Nephron progenitor cell (in vitro differentiated cells): ENCODE measurements at regions not wholly inside any gene's neighbourhood (a gene's known extent, or its start where the extent isn't known, plus 50 kb on each side); places are given as distances from the start of the nearest gene placed in this dataset.

Source experiments
- DNase-seq: peaks from one replicate; pipeline ENCODE4 v3.0.0; 2021
- H3K27ac Mint-ChIP-seq: 2 replicates; pipeline ENCODE4 v1.8.0; 2021; ENCODE audit warnings: mild to moderate bottlenecking, moderate library complexity, mixed read lengths
- H3K27me3 Mint-ChIP-seq: 2 replicates; pipeline ENCODE4 v1.8.0; 2021; ENCODE audit warnings: mild to moderate bottlenecking, low read depth, mixed read lengths; ENCODE audit not compliant: poor library complexity
- H3K36me3 Mint-ChIP-seq: 2 replicates; pipeline ENCODE4 v1.8.0; 2021; ENCODE audit warnings: low read depth, mixed read lengths
- H3K4me1 Mint-ChIP-seq: 2 replicates; pipeline ENCODE4 v1.8.0; 2021; ENCODE audit warnings: mixed read lengths
- H3K4me3 Mint-ChIP-seq: 2 replicates; pipeline ENCODE4 v1.8.0; 2021; ENCODE audit warnings: mild to moderate bottlenecking, moderate library complexity, mixed read lengths
- H3K9me3 Mint-ChIP-seq: 2 replicates; pipeline ENCODE4 v1.8.0; 2021; ENCODE audit warnings: mild to moderate bottlenecking, moderate library complexity, mixed read lengths
- TF ChIP-seq, protein P1 (sequence below): fragments of 200-600 bp; sonication (generic); IDR thresholded peaks from 2 replicates; pipeline ENCODE4 v1.5.0; 2021; ENCODE audit warnings: antibody characterized with exemption

DNA sequence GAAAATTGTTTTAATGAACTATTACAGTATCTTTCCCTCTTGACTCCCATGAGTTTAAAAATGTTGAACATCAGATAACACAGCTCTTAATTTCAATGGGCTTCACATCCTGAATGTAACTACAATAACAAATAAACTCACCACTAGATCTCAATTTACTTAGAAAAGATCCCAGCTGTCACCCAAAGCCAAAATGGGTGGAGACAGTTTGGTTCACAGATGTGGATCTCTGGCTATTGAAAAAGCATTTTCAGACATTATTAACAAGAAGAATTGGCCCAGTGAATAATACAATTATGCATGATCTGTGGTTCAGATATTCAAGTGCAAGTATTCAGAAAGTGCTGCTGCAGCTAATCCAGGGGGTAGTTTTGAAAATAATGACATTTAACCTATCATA lies 184.7 kb upstream of the RALGAPA2 start:
- Mint-ChIP-seq H3K4me3 (no peak overlapping the region), H3K27me3 (peaks cover 3% of the 10 kb centered on the region), H3K4me1 (peaks cover 47% of the 10 kb centered on the region), H3K36me3 (peaks cover 5% of the 10 kb centered on the region), H3K27ac (no peak overlapping the region), H3K9me3 (peaks cover 16% of the 10 kb centered on the region)
- TF ChIP-seq, protein P1, sequence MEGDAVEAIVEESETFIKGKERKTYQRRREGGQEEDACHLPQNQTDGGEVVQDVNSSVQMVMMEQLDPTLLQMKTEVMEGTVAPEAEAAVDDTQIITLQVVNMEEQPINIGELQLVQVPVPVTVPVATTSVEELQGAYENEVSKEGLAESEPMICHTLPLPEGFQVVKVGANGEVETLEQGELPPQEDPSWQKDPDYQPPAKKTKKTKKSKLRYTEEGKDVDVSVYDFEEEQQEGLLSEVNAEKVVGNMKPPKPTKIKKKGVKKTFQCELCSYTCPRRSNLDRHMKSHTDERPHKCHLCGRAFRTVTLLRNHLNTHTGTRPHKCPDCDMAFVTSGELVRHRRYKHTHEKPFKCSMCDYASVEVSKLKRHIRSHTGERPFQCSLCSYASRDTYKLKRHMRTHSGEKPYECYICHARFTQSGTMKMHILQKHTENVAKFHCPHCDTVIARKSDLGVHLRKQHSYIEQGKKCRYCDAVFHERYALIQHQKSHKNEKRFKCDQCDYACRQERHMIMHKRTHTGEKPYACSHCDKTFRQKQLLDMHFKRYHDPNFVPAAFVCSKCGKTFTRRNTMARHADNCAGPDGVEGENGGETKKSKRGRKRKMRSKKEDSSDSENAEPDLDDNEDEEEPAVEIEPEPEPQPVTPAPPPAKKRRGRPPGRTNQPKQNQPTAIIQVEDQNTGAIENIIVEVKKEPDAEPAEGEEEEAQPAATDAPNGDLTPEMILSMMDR: no peak
- no peak for DNase-seq

DNA sequence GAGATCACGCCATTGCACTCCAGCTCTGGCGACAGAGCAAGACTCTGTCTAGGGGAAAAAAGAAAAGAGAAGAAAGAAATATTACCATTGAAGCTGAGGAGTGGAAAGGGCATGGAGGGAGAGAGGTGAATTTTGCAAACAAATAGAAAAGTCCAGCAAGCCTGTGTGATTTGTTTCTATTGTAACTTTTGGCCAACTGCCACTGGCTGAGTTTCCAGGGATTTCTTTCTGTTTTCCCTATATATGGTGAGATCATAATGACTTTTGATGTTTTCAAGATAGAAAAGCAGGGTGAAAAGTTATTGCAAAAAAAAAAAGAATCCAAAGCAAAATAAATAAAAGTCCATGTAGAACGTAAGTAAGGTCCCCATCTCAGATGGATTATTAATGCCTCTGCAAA lies 184.2 kb upstream of the RALGAPA2 start:
- TF ChIP-seq, protein P1: no peak
- peaks cover 2% of the 10 kb centered on the region for H3K36me3 Mint-ChIP-seq
- no peak for DNase-seq
- peaks cover 3% of the 10 kb centered on the region for H3K27me3 Mint-ChIP-seq
- H3K9me3 Mint-ChIP-seq: peaks cover 11% of the 10 kb centered on the region
- no peak overlapping the region for H3K4me3 Mint-ChIP-seq
- H3K4me1 Mint-ChIP-seq: peaks cover 52% of the 10 kb centered on the region
- no peak overlapping the region for H3K27ac Mint-ChIP-seq

DNA sequence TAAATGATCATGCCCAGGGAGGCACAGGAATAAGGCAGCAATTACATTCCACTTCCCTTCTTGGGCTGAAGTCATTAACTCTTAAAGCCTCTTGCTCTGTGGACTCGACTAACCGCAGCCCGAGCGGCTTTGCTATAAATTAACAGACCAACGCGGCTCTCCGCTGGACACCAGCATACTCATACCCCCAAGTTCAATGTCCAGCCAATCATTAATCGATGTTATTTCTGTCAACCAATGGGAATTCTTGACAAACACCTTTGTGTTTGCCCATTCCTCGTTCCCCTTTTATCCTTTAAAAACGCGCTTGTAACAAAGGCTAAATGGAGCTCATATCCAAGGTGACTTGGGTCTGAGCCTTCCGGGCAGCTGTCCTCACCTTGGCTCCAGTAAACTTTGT lies 183.1 kb upstream of the RALGAPA2 start:
- TF ChIP-seq, protein P1: no peak
- peaks cover 59% of the 10 kb centered on the region for H3K4me1 Mint-ChIP-seq

DNA sequence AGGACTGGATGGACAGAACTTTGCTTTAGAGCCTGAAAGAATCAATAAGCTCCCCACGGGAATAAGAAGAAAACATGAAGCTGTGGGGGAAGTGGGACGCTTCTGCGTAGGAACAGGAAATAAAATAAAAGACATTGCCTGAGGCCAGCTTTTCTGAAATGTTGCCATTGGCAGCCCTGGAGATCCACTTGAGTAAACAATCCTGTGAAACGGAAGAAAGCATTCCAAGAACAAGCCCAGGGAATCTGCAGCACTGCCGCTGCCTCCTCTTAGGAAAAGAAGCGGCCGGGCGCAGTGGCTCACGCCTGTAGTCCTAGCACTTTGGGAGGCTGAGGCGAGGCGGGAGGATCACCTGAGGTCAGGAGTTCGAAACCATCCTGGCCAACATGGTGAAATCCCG lies 182.3 kb upstream of the RALGAPA2 start:
- Mint-ChIP-seq H3K4me1 (peaks cover 59% of the 10 kb centered on the region), H3K27ac (peak overlapping the region; percentile 71), H3K36me3 (no peaks in the 10 kb centered on the region), H3K4me3 (no peak overlapping the region), H3K27me3 (no peaks in the 10 kb centered on the region), H3K9me3 (peaks cover 9% of the 10 kb centered on the region)
- TF ChIP-seq, protein P1: no peak
- no peak for DNase-seq

More for the DNA sequence above, 183.1 kb upstream of the RALGAPA2 start:
- Mint-ChIP-seq H3K27ac (peak overlapping the region; percentile 42), H3K9me3 (peaks cover 9% of the 10 kb centered on the region), H3K4me3 (no peak overlapping the region), H3K36me3 (no peaks in the 10 kb centered on the region), H3K27me3 (no peaks in the 10 kb centered on the region)
- DNase-seq: no peak

DNA sequence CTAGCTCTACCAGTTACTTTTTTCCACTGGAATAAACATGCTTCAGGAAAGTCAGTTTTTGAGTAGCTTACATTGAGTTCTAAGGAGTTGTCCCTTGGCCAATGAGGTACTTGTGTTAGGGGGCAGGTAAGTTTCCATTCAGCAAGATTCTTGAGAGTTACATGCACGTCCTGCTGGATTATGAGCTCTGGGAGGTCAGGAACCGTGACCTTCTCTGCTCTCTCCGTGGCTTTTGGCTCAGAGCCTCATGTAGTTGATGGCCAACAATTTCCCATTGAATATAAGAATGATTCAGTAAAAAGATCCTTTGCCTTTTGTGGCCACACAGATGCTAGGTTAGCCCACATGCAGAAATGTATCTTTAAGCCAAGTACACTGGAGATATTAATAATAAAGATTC lies 181.8 kb upstream of the RALGAPA2 start:
- no peaks in the 10 kb centered on the region for H3K36me3 Mint-ChIP-seq
- TF ChIP-seq, protein P1: no peak
- H3K4me3 Mint-ChIP-seq: no peak overlapping the region
- H3K27me3 Mint-ChIP-seq: no peaks in the 10 kb centered on the region
- DNase-seq: no peak
- H3K9me3 Mint-ChIP-seq: peaks cover 9% of the 10 kb centered on the region
- H3K27ac Mint-ChIP-seq: peak overlapping the region; percentile 71
- peaks cover 60% of the 10 kb centered on the region for H3K4me1 Mint-ChIP-seq

DNA sequence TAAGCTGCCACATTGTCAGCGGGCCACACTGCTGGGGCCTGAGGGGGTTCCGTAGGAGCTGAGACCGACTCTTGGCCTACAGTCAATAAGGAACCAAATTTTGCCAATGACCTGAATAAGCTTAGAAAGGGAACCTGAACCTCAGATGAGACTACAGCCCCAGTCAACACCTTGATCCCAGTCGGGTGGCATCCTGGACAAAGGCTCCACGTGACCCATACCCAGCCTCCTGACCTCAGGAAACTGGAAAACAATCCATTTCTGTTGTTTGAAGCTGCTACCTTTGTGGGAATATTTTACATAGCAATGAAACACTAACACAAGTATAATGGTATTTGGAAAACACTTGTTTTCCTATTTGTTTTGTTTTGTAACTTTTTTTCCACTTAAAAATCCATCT lies 179.9 kb upstream of the RALGAPA2 start:
- TF ChIP-seq, protein P1: no peak

More for the DNA sequence above, 179.9 kb upstream of the RALGAPA2 start:
- H3K36me3 Mint-ChIP-seq: no peaks in the 10 kb centered on the region
- H3K27me3 Mint-ChIP-seq: no peaks in the 10 kb centered on the region
- H3K27ac Mint-ChIP-seq: no peak overlapping the region
- H3K4me1 Mint-ChIP-seq: peaks cover 65% of the 10 kb centered on the region
- no peak overlapping the region for H3K4me3 Mint-ChIP-seq
- H3K9me3 Mint-ChIP-seq: peaks cover 9% of the 10 kb centered on the region
- no peak for DNase-seq
